ENCODE measurements at regions not wholly inside any gene's neighbourhood (a gene's known extent, or its start where the extent isn't known, plus 50 kb on each side); places are given as distances from the start of the nearest gene placed in this dataset.

DNA sequence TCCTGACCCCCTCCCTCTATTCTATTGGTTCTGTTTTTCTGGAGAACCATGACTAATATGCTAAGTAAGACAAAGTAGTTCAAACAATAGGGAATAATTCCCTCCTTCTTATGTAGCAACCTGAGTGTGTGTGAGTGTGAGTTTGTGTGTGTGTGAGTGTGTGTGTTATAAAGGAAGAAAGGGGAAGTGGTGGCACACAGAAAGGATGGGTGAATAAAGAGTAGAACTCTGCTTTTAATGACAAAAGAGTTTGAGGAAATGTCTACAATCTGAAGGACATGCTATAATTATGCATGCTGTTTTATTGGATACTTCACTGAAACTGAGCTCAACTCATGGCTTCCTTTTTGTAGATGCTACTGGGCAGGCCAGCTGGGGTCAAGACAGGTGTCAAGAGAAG, 489.5 kb downstream of the REEP3 start:
- no peaks in the 10 kb centered on the region for H3K27me3 ChIP-seq (ENCODE audit: control insufficient read depth in 2 of 2, insufficient read depth in 1 of 2, low read length in 1 of 2)
- H3K4me1 ChIP-seq (ENCODE audit: control insufficient read depth in 2 of 2, insufficient read depth in 2 of 2, low read length in 2 of 2) = no peaks in the 10 kb centered on the region
- no peak for DNase-seq (ENCODE audit: low read depth in 6 of 9, low spot score in 9 of 9)
- no peak overlapping the region for H3K4me3 ChIP-seq (ENCODE audit: low read length in 2 of 2)
- no peaks in the 10 kb centered on the region for H3K36me3 ChIP-seq (ENCODE audit: control insufficient read depth in 2 of 2, insufficient read depth in 2 of 2, low read length in 1 of 2)
- no peaks in the 10 kb centered on the region for H3K9me3 ChIP-seq (ENCODE audit: control insufficient read depth in 2 of 2, insufficient read depth in 1 of 2, low read length in 1 of 2)
- no peak overlapping the region for H3K27ac ChIP-seq (ENCODE audit: low read depth in 1 of 2, low read length in 1 of 2)

DNA sequence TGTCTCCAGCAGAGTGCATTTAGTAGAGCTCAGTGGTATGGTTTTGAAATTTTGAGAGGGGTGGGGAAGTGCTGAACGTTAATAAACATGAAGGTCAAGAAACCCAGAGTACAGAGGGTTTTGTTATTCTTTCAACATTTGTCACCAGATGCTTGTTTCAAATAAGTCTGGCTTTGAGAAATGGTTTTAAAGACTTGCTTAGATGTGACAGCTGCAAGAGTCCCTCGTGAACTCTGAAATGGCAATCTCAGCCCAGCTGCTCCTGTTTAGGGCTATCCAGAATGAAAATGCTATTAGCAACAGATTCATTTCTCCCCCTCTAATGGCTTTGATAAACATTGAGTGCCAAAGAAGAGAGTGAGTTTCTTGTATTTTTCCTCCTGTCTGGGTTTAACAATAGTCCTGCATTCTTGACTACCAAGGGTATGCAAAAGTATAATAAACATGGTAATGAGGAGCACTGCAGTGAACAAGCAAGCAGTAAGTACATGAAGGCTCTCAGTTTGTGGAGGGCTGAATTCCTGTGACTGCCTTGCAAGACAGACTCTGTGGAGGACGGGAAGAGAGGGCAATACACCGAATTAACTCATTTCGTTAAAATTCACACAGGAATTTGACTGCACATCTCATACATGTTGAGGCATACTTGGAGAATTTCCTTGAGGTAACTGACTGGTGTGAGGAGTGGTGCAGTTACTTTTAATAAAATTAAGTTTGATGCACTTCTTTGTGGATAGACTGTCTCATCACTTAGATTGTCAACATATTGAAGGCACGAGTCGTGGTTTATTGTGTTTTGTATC, 490.9 kb downstream of the REEP3 start:
- Histone ChIP-seq H3K9me3 (ENCODE audit: control insufficient read depth in 2 of 2, insufficient read depth in 1 of 2, low read length in 1 of 2) (no peaks in the 10 kb centered on the region), H3K27me3 (ENCODE audit: control insufficient read depth in 2 of 2, insufficient read depth in 1 of 2, low read length in 1 of 2) (no peaks in the 10 kb centered on the region), H3K36me3 (ENCODE audit: control insufficient read depth in 2 of 2, insufficient read depth in 2 of 2, low read length in 1 of 2) (no peaks in the 10 kb centered on the region), H3K4me1 (ENCODE audit: control insufficient read depth in 2 of 2, insufficient read depth in 2 of 2, low read length in 2 of 2) (no peaks in the 10 kb centered on the region), H3K27ac (ENCODE audit: low read depth in 1 of 2, low read length in 1 of 2) (no peak overlapping the region), H3K4me3 (ENCODE audit: low read length in 2 of 2) (no peak overlapping the region)
- 77% methylated on average over 7 of the region's 7 CpGs for WGBS
- no peak for DNase-seq (ENCODE audit: low read depth in 6 of 9, low spot score in 9 of 9)

DNA sequence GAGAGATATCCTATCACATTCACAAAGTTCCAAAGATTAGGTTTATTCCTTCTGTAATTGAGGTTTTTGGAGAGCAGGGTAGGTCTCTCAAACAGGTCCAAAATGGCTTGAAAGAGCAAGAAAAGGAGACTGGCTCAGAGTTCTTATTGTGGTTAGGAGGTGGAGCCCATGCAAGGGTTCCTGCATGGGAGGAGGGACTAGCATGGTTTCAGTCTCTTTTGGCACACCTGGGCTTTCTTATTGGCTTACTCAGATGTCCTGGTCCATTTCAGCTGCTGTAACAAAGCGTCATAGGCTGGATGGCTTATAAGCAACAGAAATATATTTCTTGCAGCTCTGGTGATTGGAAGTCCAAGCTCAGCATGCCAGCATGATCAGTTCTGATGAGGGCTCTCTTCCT, 493.1 kb downstream of the REEP3 start:
- 98% methylated on average over 1 of the region's 1 CpG for WGBS
- Histone ChIP-seq H3K36me3 (ENCODE audit: control insufficient read depth in 2 of 2, insufficient read depth in 2 of 2, low read length in 1 of 2) (no peaks in the 10 kb centered on the region), H3K4me3 (ENCODE audit: low read length in 2 of 2) (no peak overlapping the region), H3K9me3 (ENCODE audit: control insufficient read depth in 2 of 2, insufficient read depth in 1 of 2, low read length in 1 of 2) (no peaks in the 10 kb centered on the region), H3K4me1 (ENCODE audit: control insufficient read depth in 2 of 2, insufficient read depth in 2 of 2, low read length in 2 of 2) (no peaks in the 10 kb centered on the region), H3K27me3 (ENCODE audit: control insufficient read depth in 2 of 2, insufficient read depth in 1 of 2, low read length in 1 of 2) (no peaks in the 10 kb centered on the region), H3K27ac (ENCODE audit: low read depth in 1 of 2, low read length in 1 of 2) (no peak overlapping the region)
- no peak for DNase-seq (ENCODE audit: low read depth in 6 of 9, low spot score in 9 of 9)

DNA sequence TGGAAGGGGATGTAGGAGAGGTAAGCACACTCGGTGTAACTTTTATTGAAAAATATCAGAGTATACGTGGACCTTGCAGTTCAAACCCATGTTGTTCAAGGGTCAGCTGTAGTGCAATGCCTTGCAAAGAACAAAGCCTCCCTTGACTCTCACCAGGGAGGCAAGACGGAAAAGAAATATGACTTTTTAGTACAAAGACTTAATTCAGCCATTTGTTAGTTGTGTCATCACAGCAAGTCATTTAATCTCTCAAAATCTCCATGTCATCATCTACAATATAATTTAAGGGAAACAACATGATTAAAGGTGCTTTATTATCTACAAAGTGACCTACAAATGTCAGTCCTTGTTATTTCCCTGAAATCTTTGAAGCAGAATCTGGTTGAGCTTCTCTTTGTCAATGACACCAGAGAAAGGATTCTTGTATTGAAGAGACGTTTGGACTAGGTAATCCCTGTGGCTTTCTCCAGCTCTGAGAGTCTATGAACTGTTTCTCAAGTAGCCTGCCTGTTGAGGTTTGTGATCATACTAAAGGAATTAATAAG, 502.8 kb downstream of the REEP3 start:
- Histone ChIP-seq H3K4me1 (ENCODE audit: control insufficient read depth in 2 of 2, insufficient read depth in 2 of 2, low read length in 2 of 2) (no peaks in the 10 kb centered on the region), H3K27me3 (ENCODE audit: control insufficient read depth in 2 of 2, insufficient read depth in 1 of 2, low read length in 1 of 2) (no peaks in the 10 kb centered on the region), H3K36me3 (ENCODE audit: control insufficient read depth in 2 of 2, insufficient read depth in 2 of 2, low read length in 1 of 2) (no peaks in the 10 kb centered on the region), H3K4me3 (ENCODE audit: low read length in 2 of 2) (no peak overlapping the region), H3K27ac (ENCODE audit: low read depth in 1 of 2, low read length in 1 of 2) (no peak overlapping the region), H3K9me3 (ENCODE audit: control insufficient read depth in 2 of 2, insufficient read depth in 1 of 2, low read length in 1 of 2) (no peaks in the 10 kb centered on the region)
- no peak for DNase-seq (ENCODE audit: low read depth in 6 of 9, low spot score in 9 of 9)
- WGBS = 90% methylated on average over 4 of the region's 4 CpGs

DNA sequence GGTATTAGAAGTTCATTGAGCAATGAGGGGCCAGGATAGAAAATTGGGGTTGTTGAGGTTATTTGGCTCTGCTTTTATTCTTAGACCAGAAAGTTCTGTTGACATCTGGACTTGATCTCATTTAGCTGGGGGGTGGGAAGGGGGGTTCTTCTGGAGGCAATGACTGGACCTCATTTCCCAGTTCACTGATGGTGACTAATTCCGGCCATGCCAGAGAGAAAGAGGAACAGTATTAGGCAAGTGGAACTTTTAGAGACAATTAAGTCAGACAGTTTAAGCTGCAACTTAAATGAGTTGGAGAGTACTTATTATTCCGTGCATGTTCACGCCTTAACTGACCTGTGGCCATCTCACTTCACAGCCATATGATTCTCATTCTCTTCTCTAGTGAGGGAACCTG, 512.5 kb downstream of the REEP3 start:
- Histone ChIP-seq H3K4me1 (ENCODE audit: control insufficient read depth in 2 of 2, insufficient read depth in 2 of 2, low read length in 2 of 2) (no peaks in the 10 kb centered on the region), H3K4me3 (ENCODE audit: low read length in 2 of 2) (no peak overlapping the region), H3K27me3 (ENCODE audit: control insufficient read depth in 2 of 2, insufficient read depth in 1 of 2, low read length in 1 of 2) (no peaks in the 10 kb centered on the region), H3K36me3 (ENCODE audit: control insufficient read depth in 2 of 2, insufficient read depth in 2 of 2, low read length in 1 of 2) (no peaks in the 10 kb centered on the region), H3K9me3 (ENCODE audit: control insufficient read depth in 2 of 2, insufficient read depth in 1 of 2, low read length in 1 of 2) (no peaks in the 10 kb centered on the region), H3K27ac (ENCODE audit: low read depth in 1 of 2, low read length in 1 of 2) (no peak overlapping the region)
- no peak for DNase-seq (ENCODE audit: low read depth in 6 of 9, low spot score in 9 of 9)
- 97% methylated on average over 3 of the region's 3 CpGs for WGBS

DNA sequence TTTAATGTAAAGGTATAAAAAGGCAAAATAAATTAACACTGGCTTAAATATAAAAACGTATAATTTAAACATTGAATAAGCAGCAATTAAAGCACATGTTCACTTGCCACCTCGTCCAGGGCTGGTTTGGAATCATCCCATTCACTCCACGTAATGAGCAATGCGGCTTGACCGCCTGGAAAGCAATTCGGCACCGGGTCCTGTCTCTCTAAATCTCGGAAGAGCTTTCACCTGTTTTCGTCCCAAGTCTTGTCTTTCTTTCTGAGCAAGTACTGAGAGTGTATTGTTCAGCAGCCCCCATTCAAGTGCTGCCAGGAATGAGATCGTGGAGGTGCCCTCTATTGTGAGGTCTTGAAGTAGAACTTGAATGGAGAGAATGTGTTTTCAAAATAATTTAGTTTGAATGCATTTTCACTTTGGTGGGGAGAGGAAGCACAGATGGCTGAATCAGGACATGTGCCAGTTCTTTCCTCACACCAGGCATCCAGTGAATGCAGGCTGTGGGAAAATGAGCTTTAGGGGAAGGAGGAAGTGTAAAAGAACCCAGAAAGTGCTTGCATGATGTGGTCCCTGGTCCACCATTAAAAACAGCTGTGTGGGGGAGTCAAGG, 515.2 kb downstream of the REEP3 start:
- Histone ChIP-seq H3K36me3 (ENCODE audit: control insufficient read depth in 2 of 2, insufficient read depth in 2 of 2, low read length in 1 of 2) (no peaks in the 10 kb centered on the region), H3K4me1 (ENCODE audit: control insufficient read depth in 2 of 2, insufficient read depth in 2 of 2, low read length in 2 of 2) (peaks cover 0 to 3% of the 10 kb centered on the region in 2 donors), H3K4me3 (ENCODE audit: low read length in 2 of 2) (no peak overlapping the region), H3K9me3 (ENCODE audit: control insufficient read depth in 2 of 2, insufficient read depth in 1 of 2, low read length in 1 of 2) (no peaks in the 10 kb centered on the region), H3K27me3 (ENCODE audit: control insufficient read depth in 2 of 2, insufficient read depth in 1 of 2, low read length in 1 of 2) (no peaks in the 10 kb centered on the region), H3K27ac (ENCODE audit: low read depth in 1 of 2, low read length in 1 of 2) (no peak overlapping the region)
- DNase-seq (ENCODE audit: low read depth in 6 of 9, low spot score in 9 of 9) = no peak
- WGBS = 79% methylated on average over 10 of the region's 10 CpGs

DNA sequence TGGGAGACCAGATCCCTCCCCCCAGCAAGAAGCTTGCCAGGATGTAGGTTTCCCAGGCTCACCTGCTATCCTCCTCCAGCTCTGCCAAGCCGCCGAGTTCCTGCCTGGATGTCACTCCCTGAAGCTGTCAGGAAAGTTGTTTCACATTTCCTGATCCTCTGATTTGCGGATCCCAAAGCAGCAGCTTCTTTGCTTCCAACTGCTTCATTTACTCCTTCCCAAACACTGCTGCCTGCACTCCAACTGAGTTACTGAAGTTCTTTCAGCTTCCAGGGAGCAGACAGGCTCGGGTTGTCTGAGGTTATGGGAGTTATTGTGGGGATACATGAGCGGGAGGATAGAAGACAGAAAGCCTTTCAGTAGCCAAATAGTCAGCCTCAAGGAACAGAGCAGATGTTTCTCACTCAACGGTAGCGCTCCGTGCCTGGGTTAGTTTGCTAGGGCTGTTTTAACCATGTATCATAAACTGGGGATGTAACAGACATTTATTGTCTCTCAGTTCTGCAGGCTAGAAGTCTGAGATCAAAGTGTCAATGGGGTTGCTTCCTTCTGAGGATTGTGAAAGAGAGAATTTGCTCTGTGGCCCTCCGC, 516.0 kb downstream of the REEP3 start:
- Histone ChIP-seq H3K9me3 (ENCODE audit: control insufficient read depth in 2 of 2, insufficient read depth in 1 of 2, low read length in 1 of 2) (no peaks in the 10 kb centered on the region), H3K4me1 (ENCODE audit: control insufficient read depth in 2 of 2, insufficient read depth in 2 of 2, low read length in 2 of 2) (peaks cover 0 to 4% of the 10 kb centered on the region in 2 donors), H3K4me3 (ENCODE audit: low read length in 2 of 2) (no peak overlapping the region), H3K27ac (ENCODE audit: low read depth in 1 of 2, low read length in 1 of 2) (no peak overlapping the region), H3K27me3 (ENCODE audit: control insufficient read depth in 2 of 2, insufficient read depth in 1 of 2, low read length in 1 of 2) (no peaks in the 10 kb centered on the region), H3K36me3 (ENCODE audit: control insufficient read depth in 2 of 2, insufficient read depth in 2 of 2, low read length in 1 of 2) (no peaks in the 10 kb centered on the region)
- no peak for DNase-seq (ENCODE audit: low read depth in 6 of 9, low spot score in 9 of 9)
- 88% methylated on average over 9 of the region's 9 CpGs for WGBS

DNA sequence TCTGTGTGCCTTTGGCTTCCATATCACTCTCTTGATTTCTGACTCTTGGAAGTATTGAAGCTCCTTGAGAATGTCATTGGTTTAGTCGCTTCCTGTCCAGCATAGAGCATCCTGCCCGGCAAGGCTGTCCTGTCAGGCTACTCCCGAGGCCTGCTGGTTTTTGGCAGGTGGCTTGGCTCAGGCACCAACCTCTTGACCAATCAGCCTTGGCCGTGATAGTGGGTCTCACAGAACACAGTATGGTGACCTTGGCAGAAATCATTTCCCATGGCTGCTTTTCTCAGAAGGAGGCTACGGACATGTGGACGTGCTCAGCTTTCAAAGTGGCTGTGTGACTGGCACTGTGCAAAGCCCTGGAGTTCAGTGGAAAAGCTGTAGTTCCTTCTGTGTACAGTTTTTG, 516.9 kb downstream of the REEP3 start:
- Histone ChIP-seq H3K27me3 (ENCODE audit: control insufficient read depth in 2 of 2, insufficient read depth in 1 of 2, low read length in 1 of 2) (no peaks in the 10 kb centered on the region), H3K9me3 (ENCODE audit: control insufficient read depth in 2 of 2, insufficient read depth in 1 of 2, low read length in 1 of 2) (no peaks in the 10 kb centered on the region), H3K4me1 (ENCODE audit: control insufficient read depth in 2 of 2, insufficient read depth in 2 of 2, low read length in 2 of 2) (peaks cover 0 to 4% of the 10 kb centered on the region in 2 donors), H3K36me3 (ENCODE audit: control insufficient read depth in 2 of 2, insufficient read depth in 2 of 2, low read length in 1 of 2) (no peaks in the 10 kb centered on the region), H3K27ac (ENCODE audit: low read depth in 1 of 2, low read length in 1 of 2) (no peak overlapping the region), H3K4me3 (ENCODE audit: low read length in 2 of 2) (no peak overlapping the region)
- DNase-seq (ENCODE audit: low read depth in 6 of 9, low spot score in 9 of 9) = no peak
- 96% methylated on average over 6 of the region's 6 CpGs for WGBS

DNA sequence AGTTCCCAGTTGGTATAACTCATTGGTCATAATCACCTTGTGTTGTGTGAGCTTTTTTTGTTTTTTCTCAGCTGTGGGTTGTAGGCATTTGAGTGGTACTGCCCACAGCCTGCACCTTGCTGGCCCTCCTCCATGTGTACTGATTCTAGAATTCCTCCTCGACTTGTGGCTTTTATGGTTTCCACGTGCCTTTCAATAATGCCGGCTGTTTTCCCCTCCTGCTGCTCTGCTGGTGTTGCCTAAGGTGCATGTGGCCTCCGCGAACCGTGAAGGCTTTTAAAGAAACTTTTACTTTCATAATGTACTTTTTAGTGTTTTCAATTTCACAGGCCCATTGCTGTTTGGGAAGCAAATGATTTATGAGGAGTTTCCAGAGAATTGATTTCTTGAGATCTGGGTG, 518.0 kb downstream of the REEP3 start:
- Histone ChIP-seq H3K9me3 (ENCODE audit: control insufficient read depth in 2 of 2, insufficient read depth in 1 of 2, low read length in 1 of 2) (no peaks in the 10 kb centered on the region), H3K27me3 (ENCODE audit: control insufficient read depth in 2 of 2, insufficient read depth in 1 of 2, low read length in 1 of 2) (no peaks in the 10 kb centered on the region), H3K27ac (ENCODE audit: low read depth in 1 of 2, low read length in 1 of 2) (no peak overlapping the region), H3K4me1 (ENCODE audit: control insufficient read depth in 2 of 2, insufficient read depth in 2 of 2, low read length in 2 of 2) (peaks cover 0 to 4% of the 10 kb centered on the region in 2 donors), H3K4me3 (ENCODE audit: low read length in 2 of 2) (no peak overlapping the region), H3K36me3 (ENCODE audit: control insufficient read depth in 2 of 2, insufficient read depth in 2 of 2, low read length in 1 of 2) (no peaks in the 10 kb centered on the region)
- WGBS = 28% methylated on average over 6 of the region's 6 CpGs
- no peak for DNase-seq (ENCODE audit: low read depth in 6 of 9, low spot score in 9 of 9)

Measured in thymus (tissue), 11 donors.